Transverse colon (tissue), 4 donors: ENCODE measurements at regions not wholly inside any gene's neighbourhood (a gene's known extent, or its start where the extent isn't known, plus 50 kb on each side); places are given as distances from the start of the nearest gene placed in this dataset.

Experiments used
- DNase-seq: peaks from one replicate; pipeline ENCODE4 v3.0.0-alpha.2; 2019
- H3K27ac ChIP-seq, 4 donors: fragments of 200-600 bp; sonication (generic); 2 replicates each; pipeline ENCODE4 v1.5.1; 2016 to 2018; ENCODE audit warnings: inconsistent platforms in 4 of 4
- H3K27me3 ChIP-seq: fragments of 200-600 bp; sonication (generic); 2 replicates; pipeline ENCODE4 v1.5.1; 2017; ENCODE audit warnings: inconsistent platforms
- H3K36me3 ChIP-seq, 4 donors: fragments of 200-600 bp; sonication (generic); 2 replicates each; pipeline ENCODE4 v1.5.1; 2017 to 2019; ENCODE audit warnings: inconsistent platforms in 4 of 4
- H3K4me1 ChIP-seq, 4 donors: fragments of 200-600 bp; sonication (generic); 2 replicates each; pipeline ENCODE4 v1.5.1; 2017 to 2020; ENCODE audit warnings: inconsistent platforms in 4 of 4
- H3K4me3 ChIP-seq, 4 donors: fragments of 200-600 bp; sonication (generic); 1 replicate in 1 of 4; 2 replicates in 3 of 4; pipeline versions ENCODE4 v1.5.1 to v1.6.1; 2017 to 2019; ENCODE audit warnings: inconsistent platforms in 4 of 4
- H3K9me3 ChIP-seq, 2 donors: fragments of 200-600 bp; sonication (generic); 2 replicates each; pipeline ENCODE4 v1.5.1; 2017 to 2019; ENCODE audit warnings: inconsistent platforms in 2 of 2
- CTCF ChIP-seq, 5 experiments: fragments of 200-600 bp in 3 of 5; fragments of 450-650 bp in 2 of 5; sonication (generic) in 3 of 5; IDR thresholded peaks; 1 replicate in 2 of 5; 2 replicates in 3 of 5; pipeline ENCODE4 v1.5.1; 2016 to 2017; ENCODE audit warnings: antibody characterized with exemption in 5 of 5, inconsistent platforms in 3 of 5, mild to moderate bottlenecking in 2 of 5, moderate library complexity in 1 of 5
- EP300 ChIP-seq: sonication (generic); formaldehyde crosslinking; IDR thresholded peaks from one replicate; pipeline ENCODE4 v1.6.1; 2017; ENCODE audit warnings: antibody characterized with exemption, low read depth
- POLR2A ChIP-seq: fragments of 450-650 bp; IDR thresholded peaks from one replicate; pipeline ENCODE4 v1.6.1; 2016; ENCODE audit warnings: antibody characterized with exemption, mild to moderate bottlenecking, moderate library complexity
- POLR2AphosphoS5 ChIP-seq, 3 donors: sonication (generic); formaldehyde crosslinking; IDR thresholded peaks; one replicate each; pipeline ENCODE4 v1.6.1; 2016; ENCODE audit warnings: antibody characterized with exemption in 3 of 3
- WGBS, 2 donors: methylation state at CpG; one replicate each; pipeline ENCODE4 v1.1.5; 2018; ENCODE audit warnings: low coverage in 1 of 2; 5-methylcytosine and 5-hydroxymethylcytosine counted together
- in situ Hi-C, 4 donors: fragments of 200-750 bp; cut with MboI; loops; one replicate each; pipeline versions ENCODE4 v1.15.0 to v1.15.1; 2017; ENCODE audit warnings: low sequenced_read_pairs in 3 of 4, low pct_ligation_motif_present in 1 of 4, low pct_unique_long_range_greater_than_20kb in 1 of 4
- intact Hi-C: fragments of 100-400 bp; cut with DNase I; formaldehyde crosslinking; loops from one replicate; pipeline ENCODE4 v1.15.1; 2023; ENCODE audit warnings: low total_unique reads

- Histone ChIP-seq H3K27me3 (no peaks in the 10 kb centered on the region), H3K36me3 (no peaks in the 10 kb centered on the region), H3K9me3 (no peaks in the 10 kb centered on the region), H3K4me3 (no peak overlapping the region), H3K27ac (no peak overlapping the region), H3K4me1 (no peaks in the 10 kb centered on the region)
- no peak for DNase-seq
- in situ Hi-C loops = loop anchor here in 1 of 4 donors (25.0 kb wide), 1 partner anchor 107 kb away; no protein-coding TSS in a partner anchor
- TF ChIP-seq EP300 = no peak
- TF ChIP-seq POLR2A = no peak
- no peak for TF ChIP-seq POLR2AphosphoS5 (IDR thresholded peaks at IDR 0.05)
- intact Hi-C loops = loop anchor here (5.0 kb wide), 1 partner anchor 1882 kb away; no protein-coding TSS in a partner anchor
- 84 to 88% methylated on average over 4 to 5 of the region's 5 CpGs for WGBS, 2 donors
Measured at GRCh38 chr17:54844233-54844632, 56.4 kb upstream of the TOM1L1 start.

GRCh38 chr17:54848368-54848987 is 52.2 kb upstream of the TOM1L1 start:
- no peaks in the 10 kb centered on the region for H3K4me1 ChIP-seq
- H3K36me3 ChIP-seq = no peaks in the 10 kb centered on the region
- no peak for TF ChIP-seq CTCF (IDR thresholded peaks at IDR 0.05)
- TF ChIP-seq POLR2AphosphoS5 (IDR thresholded peaks at IDR 0.05) = no peak
- no peak for TF ChIP-seq POLR2A
- TF ChIP-seq EP300 = no peak
- no peak for DNase-seq
- 85 to 88% methylated on average over 2 of the region's 2 CpGs for WGBS, 2 donors
- no peak overlapping the region for H3K27ac ChIP-seq
- no peaks in the 10 kb centered on the region for H3K9me3 ChIP-seq
- intact Hi-C loops (no loop called here), in situ Hi-C loops (loop anchor here in 1 of 4 donors (25.0 kb wide), 1 partner anchor 111 kb away; no protein-coding TSS in a partner anchor)
- no peak overlapping the region for H3K4me3 ChIP-seq
- no peaks in the 10 kb centered on the region for H3K27me3 ChIP-seq

GRCh38 chr17:54849660-54850059 is 51.0 kb upstream of the TOM1L1 start:
- Histone ChIP-seq H3K27ac (no peak overlapping the region), H3K4me1 (no peaks in the 10 kb centered on the region), H3K36me3 (no peaks in the 10 kb centered on the region), H3K9me3 (no peaks in the 10 kb centered on the region), H3K27me3 (no peaks in the 10 kb centered on the region), H3K4me3 (no peak overlapping the region)
- intact Hi-C loops = no loop called here
- no peak for DNase-seq
- in situ Hi-C loops = loop anchor here in 1 of 4 donors (25.0 kb wide), 1 partner anchor 112 kb away; no protein-coding TSS in a partner anchor
- WGBS, 2 donors = 69 to 78% methylated on average over 3 to 6 of the region's 6 CpGs
- no peak for TF ChIP-seq CTCF (IDR thresholded peaks at IDR 0.05)
- no peak for TF ChIP-seq EP300
